ENCODE measurements at regions not wholly inside any gene's neighbourhood (a gene's known extent, or its start where the extent isn't known, plus 50 kb on each side); places are given as distances from the start of the nearest gene placed in this dataset.

DNA sequence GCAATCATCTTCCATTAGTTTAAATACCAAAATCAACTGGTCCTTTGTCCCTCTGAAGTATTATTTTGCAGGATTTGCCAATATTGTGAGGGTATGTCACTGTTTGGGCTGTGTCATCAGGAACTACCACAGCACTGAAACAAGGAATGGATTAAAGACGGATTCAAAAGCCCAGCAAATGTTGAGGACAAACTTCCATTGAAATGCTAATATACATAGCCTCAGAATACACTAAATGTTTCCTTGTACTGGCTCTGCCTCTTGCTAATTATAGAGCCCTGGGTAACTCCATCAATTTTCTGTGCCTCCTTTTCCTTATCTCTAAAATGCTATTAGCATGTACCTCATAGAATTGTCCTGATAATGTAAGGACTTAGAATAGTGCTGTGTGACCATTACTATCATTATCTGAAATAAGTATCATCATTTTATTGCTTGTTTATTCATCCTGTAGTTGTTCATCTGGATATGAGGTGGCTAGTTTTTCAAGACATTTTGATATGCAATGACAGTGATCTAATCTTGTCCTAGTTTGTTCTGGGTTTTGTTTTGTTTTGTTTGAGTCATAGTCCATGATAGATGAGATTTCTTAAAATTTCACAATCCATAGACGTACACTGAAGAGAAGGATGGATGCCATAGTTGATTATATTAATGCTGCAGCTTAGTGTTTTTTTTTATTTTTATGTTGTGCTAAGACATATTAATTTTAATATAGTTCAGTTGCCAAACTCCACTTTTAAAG, 333.4 kb upstream of the KCNH7 start:
- H3K4me3 ChIP-seq: no peak overlapping the region
- H3K27me3 ChIP-seq: no peaks in the 10 kb centered on the region
- no peaks in the 10 kb centered on the region for H3K9me3 ChIP-seq
- no peak overlapping the region for H3K27ac ChIP-seq
- H3K4me1 ChIP-seq: no peaks in the 10 kb centered on the region
- no peaks in the 10 kb centered on the region for H3K36me3 ChIP-seq
- TF ChIP-seq, protein P1, sequence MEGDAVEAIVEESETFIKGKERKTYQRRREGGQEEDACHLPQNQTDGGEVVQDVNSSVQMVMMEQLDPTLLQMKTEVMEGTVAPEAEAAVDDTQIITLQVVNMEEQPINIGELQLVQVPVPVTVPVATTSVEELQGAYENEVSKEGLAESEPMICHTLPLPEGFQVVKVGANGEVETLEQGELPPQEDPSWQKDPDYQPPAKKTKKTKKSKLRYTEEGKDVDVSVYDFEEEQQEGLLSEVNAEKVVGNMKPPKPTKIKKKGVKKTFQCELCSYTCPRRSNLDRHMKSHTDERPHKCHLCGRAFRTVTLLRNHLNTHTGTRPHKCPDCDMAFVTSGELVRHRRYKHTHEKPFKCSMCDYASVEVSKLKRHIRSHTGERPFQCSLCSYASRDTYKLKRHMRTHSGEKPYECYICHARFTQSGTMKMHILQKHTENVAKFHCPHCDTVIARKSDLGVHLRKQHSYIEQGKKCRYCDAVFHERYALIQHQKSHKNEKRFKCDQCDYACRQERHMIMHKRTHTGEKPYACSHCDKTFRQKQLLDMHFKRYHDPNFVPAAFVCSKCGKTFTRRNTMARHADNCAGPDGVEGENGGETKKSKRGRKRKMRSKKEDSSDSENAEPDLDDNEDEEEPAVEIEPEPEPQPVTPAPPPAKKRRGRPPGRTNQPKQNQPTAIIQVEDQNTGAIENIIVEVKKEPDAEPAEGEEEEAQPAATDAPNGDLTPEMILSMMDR (IDR thresholded peaks at IDR 0.05): no peak
- DNase-seq (ENCODE audit: low spot score): no peak

DNA sequence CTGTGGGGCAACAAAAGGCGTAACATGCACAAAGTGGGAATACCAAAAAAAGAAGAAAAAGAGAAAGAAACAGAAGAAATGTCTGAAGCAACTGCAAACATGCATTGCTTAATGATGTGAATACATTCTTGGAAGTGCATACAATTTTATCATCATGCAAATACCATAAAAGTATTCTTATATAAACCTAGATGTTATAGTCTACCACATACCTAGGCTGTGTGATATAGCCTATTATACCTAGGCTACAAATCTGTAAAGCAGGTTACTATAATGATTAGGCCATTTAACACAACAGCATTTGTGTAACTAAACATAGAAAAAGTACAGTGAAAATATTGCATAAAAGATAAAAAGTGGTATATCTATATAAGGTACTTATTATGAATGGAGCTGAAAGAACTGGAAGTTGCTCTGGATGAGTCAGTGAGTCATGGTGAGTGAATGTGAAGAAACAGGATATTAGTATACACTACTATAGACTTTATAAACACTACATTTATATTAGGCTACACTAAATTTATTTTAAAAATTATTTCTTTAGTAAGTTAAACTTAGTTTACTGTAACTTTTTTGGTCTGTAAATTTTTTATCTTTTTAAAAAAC, 319.4 kb upstream of the KCNH7 start:
- H3K4me1 ChIP-seq: no peaks in the 10 kb centered on the region
- no peaks in the 10 kb centered on the region for H3K36me3 ChIP-seq
- TF ChIP-seq, protein P1 (IDR thresholded peaks at IDR 0.05): no peak
- H3K4me3 ChIP-seq: no peak overlapping the region
- H3K9me3 ChIP-seq: no peaks in the 10 kb centered on the region
- H3K27me3 ChIP-seq: no peaks in the 10 kb centered on the region
- H3K27ac ChIP-seq: no peak overlapping the region
- DNase-seq (ENCODE audit: low spot score): no peak

DNA sequence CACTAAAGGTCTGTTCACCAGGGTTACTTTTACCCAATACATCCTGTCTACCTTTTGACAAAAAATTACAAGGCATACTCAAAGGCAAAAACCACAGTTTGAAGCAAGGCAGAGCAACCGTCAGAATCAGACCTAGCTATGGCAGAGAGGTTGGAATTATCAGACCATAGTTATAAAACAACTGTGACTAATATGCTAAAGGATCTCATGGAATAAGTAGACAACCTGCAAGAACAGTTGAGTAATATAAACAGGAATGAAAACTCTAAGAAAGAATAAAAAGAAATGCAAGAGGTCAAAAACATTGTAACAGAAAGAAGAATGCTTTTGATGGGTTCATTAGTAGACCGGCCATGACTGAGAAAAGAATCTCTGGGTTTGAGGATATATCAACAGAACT, 318.8 kb upstream of the KCNH7 start:
- no peak for DNase-seq (ENCODE audit: low spot score)
- TF ChIP-seq, protein P1 (IDR thresholded peaks at IDR 0.05): no peak
- Histone ChIP-seq H3K4me3 (no peak overlapping the region), H3K36me3 (no peaks in the 10 kb centered on the region), H3K27ac (no peak overlapping the region), H3K9me3 (no peaks in the 10 kb centered on the region), H3K27me3 (no peaks in the 10 kb centered on the region), H3K4me1 (no peaks in the 10 kb centered on the region)

DNA sequence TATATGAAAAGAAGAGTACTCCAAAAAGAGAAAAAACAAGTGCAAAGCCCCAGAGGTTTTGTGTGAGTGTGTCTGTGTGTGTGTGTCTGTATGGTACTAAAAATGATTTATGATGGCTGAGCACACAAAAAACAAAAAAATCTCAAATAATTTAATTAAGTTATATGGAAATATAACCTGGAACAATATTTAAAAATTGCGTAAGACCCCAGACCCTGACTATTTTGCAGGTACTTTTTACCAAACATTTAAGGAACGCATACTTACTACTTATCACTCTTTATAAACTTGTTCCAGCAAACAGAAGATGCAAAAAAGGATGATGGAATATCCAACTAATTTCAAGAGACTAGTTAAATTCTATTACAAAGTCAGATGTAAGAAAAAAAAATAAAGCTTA, 317.4 kb upstream of the KCNH7 start:
- TF ChIP-seq, protein P1 (IDR thresholded peaks at IDR 0.05): no peak
- Histone ChIP-seq H3K27me3 (no peaks in the 10 kb centered on the region), H3K9me3 (no peaks in the 10 kb centered on the region), H3K27ac (no peak overlapping the region), H3K4me1 (no peaks in the 10 kb centered on the region), H3K4me3 (no peak overlapping the region), H3K36me3 (no peaks in the 10 kb centered on the region)
- no peak for DNase-seq (ENCODE audit: low spot score)

DNA sequence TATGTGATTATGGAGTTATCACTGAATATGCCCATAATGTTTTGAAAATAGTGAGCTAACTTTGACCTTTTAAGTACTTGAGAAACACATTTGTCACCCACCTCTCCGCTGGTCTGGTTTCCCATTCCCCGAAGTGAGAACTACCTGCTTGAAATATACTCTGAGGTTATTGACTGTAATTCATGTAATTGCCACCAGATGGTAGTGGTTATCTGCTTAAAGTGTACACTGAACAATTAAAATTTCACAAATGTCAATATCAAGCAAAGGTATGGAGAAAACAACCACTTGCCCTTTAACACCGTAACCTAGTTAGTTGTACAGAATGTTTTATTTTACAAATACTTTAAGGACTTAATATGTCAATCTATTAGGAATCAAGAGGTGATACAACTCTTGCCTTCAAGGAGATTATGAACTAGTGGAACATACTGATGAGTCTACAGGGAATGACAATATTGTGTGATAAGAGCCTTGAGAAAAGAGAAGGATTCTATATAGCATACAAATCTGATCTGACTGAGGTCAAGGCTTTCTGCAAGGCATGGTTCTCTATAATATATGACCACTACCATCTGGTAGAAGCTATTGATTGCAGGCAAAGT, 316.8 kb upstream of the KCNH7 start:
- Histone ChIP-seq H3K4me1 (no peaks in the 10 kb centered on the region), H3K27me3 (no peaks in the 10 kb centered on the region), H3K4me3 (no peak overlapping the region), H3K9me3 (no peaks in the 10 kb centered on the region), H3K36me3 (no peaks in the 10 kb centered on the region), H3K27ac (no peak overlapping the region)
- DNase-seq (ENCODE audit: low spot score): no peak
- TF ChIP-seq, protein P1 (IDR thresholded peaks at IDR 0.05): peak in 1 of 2 donors; percentile 66

Measured in right atrium auricular region (tissue), 2 donors.